H1 (cell line): ENCODE measurements at regions not wholly inside any gene's neighbourhood (a gene's known extent, or its start where the extent isn't known, plus 50 kb on each side); places are given as distances from the start of the nearest gene placed in this dataset.

ENCODE experiments used
- CTCF ChIA-PET: fragments of 300-600 bp; sonication (Branson Sonifier 250); formaldehyde crosslinking; loops from one replicate; lab custom pipeline; 2021; ENCODE audit not compliant: partially characterized antibody; lab: Charles Lee
- POLR2A ChIA-PET: fragments of 300-600 bp; sonication (Branson Sonifier 250); formaldehyde crosslinking; loops from one replicate; lab custom pipeline; 2021; ENCODE audit warnings: inconsistent platforms; ENCODE audit not compliant: partially characterized antibody; lab: Charles Lee
- DNase-seq, 2 experiments: peaks; one replicate each; pipeline versions ENCODE4 v3.0.0 to v3.0.0-alpha.2; 2010 to 2022; ENCODE audit warnings: low spot score in 2 of 2, low read depth in 1 of 2, mixed read lengths in 1 of 2
- FAIRE-seq: peaks from 2 replicates; lab custom pipeline; 2011; peaks lifted over from hg19 to GRCh38; lab: Jason Lieb, UNC
- H2AFZ ChIP-seq: 2 replicates; pipeline ENCODE4 v1.8.1; 2012; ENCODE audit warnings: low read length, inconsistent platforms
- H2AK5ac ChIP-seq: 2 replicates; pipeline ENCODE4 v1.6.1; 2013; ENCODE audit warnings: low read depth, low read length
- H2BK120ac ChIP-seq: replicated peaks from 2 replicates; pipeline ENCODE3; 2013; ENCODE audit warnings: low read depth, low read length, inconsistent platforms
- H2BK12ac ChIP-seq: 2 replicates; pipeline ENCODE4 v1.6.1; 2013; ENCODE audit warnings: low read depth, low read length
- H2BK15ac ChIP-seq: 2 replicates; pipeline ENCODE4 v1.6.1; 2013; ENCODE audit warnings: low read length
- H2BK20ac ChIP-seq: 2 replicates; pipeline ENCODE4 v1.6.1; 2013; ENCODE audit warnings: low read length
- H2BK5ac ChIP-seq: 2 replicates; pipeline ENCODE4 v1.6.1; 2013; ENCODE audit warnings: low read depth, low read length
- H3K14ac ChIP-seq: 2 replicates; pipeline ENCODE4 v1.6.1; 2013; ENCODE audit warnings: inconsistent platforms; ENCODE audit not compliant: insufficient read length
- H3K18ac ChIP-seq: 2 replicates; pipeline ENCODE4 v1.6.1; 2013; ENCODE audit warnings: low read length; ENCODE audit errors: extremely low read depth
- H3K23ac ChIP-seq: 2 replicates; pipeline ENCODE4 v1.6.1; 2013; ENCODE audit warnings: inconsistent platforms; ENCODE audit not compliant: insufficient read length
- H3K23me2 ChIP-seq: 2 replicates; pipeline ENCODE4 v1.6.1; 2013; ENCODE audit warnings: low read depth, low read length
- H3K27ac ChIP-seq: 2 replicates; pipeline ENCODE4 v1.6.1; 2011; ENCODE audit warnings: low read depth, low read length, inconsistent platforms
- H3K27me3 ChIP-seq, 4 experiments: replicated peaks in 1 of 4; 1 replicate in 1 of 4; 2 replicates in 3 of 4; pipeline versions ENCODE4 v1.6.1 to v1.8.1; 2011 to 2013; ENCODE audit warnings: low read length in 3 of 4, mild to moderate bottlenecking in 3 of 4, inconsistent platforms in 2 of 4, mixed read lengths in 2 of 4, moderate library complexity in 1 of 4; ENCODE audit not compliant: control insufficient read depth in 3 of 4, insufficient read depth in 3 of 4; ENCODE audit errors: extremely low read depth in 1 of 4
- H3K36me3 ChIP-seq, 4 experiments: 2 replicates each; pipeline versions ENCODE4 v1.6.1 to v1.8.1; 2011 to 2013; ENCODE audit warnings: mild to moderate bottlenecking in 4 of 4, low read length in 3 of 4, moderate library complexity in 2 of 4, control low read depth in 1 of 4, inconsistent platforms in 1 of 4; ENCODE audit not compliant: insufficient read depth in 4 of 4, control insufficient read depth in 2 of 4
- H3K4ac ChIP-seq: replicated peaks from 2 replicates; pipeline ENCODE3; 2013; ENCODE audit warnings: low read length, low read depth, mixed read lengths, inconsistent platforms; ENCODE audit not compliant: insufficient read length
- H3K4me1 ChIP-seq, 4 experiments: replicated peaks in 1 of 4; 1 replicate in 1 of 4; 2 replicates in 3 of 4; pipeline versions ENCODE4 v1.6.1 to v1.8.1; 2011 to 2013; ENCODE audit warnings: low read length in 3 of 4, inconsistent platforms in 2 of 4, mixed read lengths in 1 of 4; ENCODE audit not compliant: insufficient read depth in 4 of 4, control insufficient read depth in 3 of 4
- H3K4me2 ChIP-seq, 2 experiments: 2 replicates each; pipeline versions ENCODE4 v1.6.1 to v1.8.1; 2011 to 2013; ENCODE audit warnings: low read depth in 2 of 2, low read length in 2 of 2, control low read depth in 1 of 2, inconsistent platforms in 1 of 2, mild to moderate bottlenecking in 1 of 2; ENCODE audit not compliant: insufficient read depth in 1 of 2
- H3K4me3 ChIP-seq, 4 experiments: fragments of 200-600, 300-600 bp in 1 of 4; sonication (generic), shearing (Covaris generic), sonication (Bioruptor Twin) in 1 of 4; 2 replicates each; pipeline versions ENCODE4 v1.5.1 to v1.8.1; 2011 to 2016; ENCODE audit warnings: low read length in 4 of 4, low read depth in 3 of 4, control low read depth in 2 of 4, inconsistent platforms in 2 of 4, mild to moderate bottlenecking in 2 of 4, mixed read lengths in 1 of 4, moderate library complexity in 1 of 4; ENCODE audit not compliant: insufficient read depth in 2 of 4; ENCODE audit errors: extremely low read depth in 1 of 4
- H3K56ac ChIP-seq: replicated peaks from 2 replicates; pipeline ENCODE3; 2013; ENCODE audit warnings: low read depth, mild to moderate bottlenecking, mixed read lengths, low read length, inconsistent platforms; ENCODE audit not compliant: insufficient read length
- H3K79me1 ChIP-seq: 2 replicates; pipeline ENCODE4 v1.6.1; 2013; ENCODE audit warnings: low read depth, low read length, control low read depth
- H3K79me2 ChIP-seq, 2 experiments: 2 replicates each; pipeline versions ENCODE4 v1.6.1 to v1.8.1; 2012 to 2013; ENCODE audit warnings: low read length in 2 of 2, mild to moderate bottlenecking in 2 of 2, inconsistent platforms in 1 of 2; ENCODE audit not compliant: insufficient read depth in 2 of 2, control insufficient read depth in 1 of 2
- H3K9ac ChIP-seq, 4 experiments: replicated peaks in 1 of 4; 1 replicate in 1 of 4; 2 replicates in 3 of 4; pipeline versions ENCODE4 v1.6.1 to v1.8.1; 2011 to 2013; ENCODE audit warnings: low read depth in 3 of 4, low read length in 3 of 4, control low read depth in 2 of 4, mild to moderate bottlenecking in 2 of 4, moderate library complexity in 2 of 4, inconsistent platforms in 1 of 4; ENCODE audit errors: extremely low read depth in 1 of 4
- H3K9me3 ChIP-seq, 2 experiments: 2 replicates each; pipeline versions ENCODE4 v1.6.1 to v1.8.1; 2012 to 2013; ENCODE audit warnings: mild to moderate bottlenecking in 2 of 2, moderate library complexity in 2 of 2, control low read depth in 1 of 2, inconsistent platforms in 1 of 2, low read depth in 1 of 2, low read length in 1 of 2, mixed read lengths in 1 of 2; ENCODE audit not compliant: insufficient read depth in 2 of 2
- H4K20me1 ChIP-seq, 2 experiments: replicated peaks in 1 of 2; 2 replicates each; pipeline versions ENCODE3 to v1.8.1; 2011 to 2013; ENCODE audit warnings: inconsistent platforms in 2 of 2, low read length in 2 of 2, mild to moderate bottlenecking in 1 of 2; ENCODE audit not compliant: insufficient read depth in 2 of 2, control insufficient read depth in 1 of 2
- H4K5ac ChIP-seq: 2 replicates; pipeline ENCODE4 v1.6.1; 2013; ENCODE audit warnings: low read length, low read depth, mixed read lengths, inconsistent platforms; ENCODE audit not compliant: insufficient read length
- H4K8ac ChIP-seq: 2 replicates; pipeline ENCODE4 v1.8.0; 2013; ENCODE audit warnings: mild to moderate bottlenecking, moderate library complexity, low read length, inconsistent platforms; ENCODE audit not compliant: insufficient read depth; ENCODE audit errors: extremely low read depth
- H4K91ac ChIP-seq: replicated peaks from 2 replicates; pipeline ENCODE3; 2013; ENCODE audit warnings: low read length, mixed read lengths, inconsistent platforms; ENCODE audit not compliant: insufficient read length
- BCL11A ChIP-seq, 2 experiments: IDR thresholded peaks; one replicate each; pipeline ENCODE4 v1.6.1; 2011; ENCODE audit warnings: low read depth in 2 of 2, low read length in 2 of 2, mild to moderate bottlenecking in 2 of 2
- BRCA1 ChIP-seq: IDR thresholded peaks from 2 replicates; pipeline ENCODE4 v1.6.1; 2012; ENCODE audit warnings: low read depth, low read length, improper control_type of control experiment
- CBX5 ChIP-seq: fragments of 300-800, 300-1000 bp; sonication (generic); IDR thresholded peaks from 2 replicates; pipeline ENCODE4 v1.7.1; 2016; ENCODE audit warnings: antibody characterized with exemption, low read length, low read depth
- CBX8 ChIP-seq: fragments of 300-800, 300-1000 bp; sonication (generic); IDR thresholded peaks from 2 replicates; pipeline ENCODE4 v1.7.1; 2016; ENCODE audit warnings: low read depth, low read length, borderline replicate concordance
- CHD1 ChIP-seq: IDR thresholded peaks from 2 replicates; pipeline ENCODE4 v1.6.1; 2012; ENCODE audit warnings: low read depth, low read length, improper control_type of control experiment
- CHD2 ChIP-seq: IDR thresholded peaks from 2 replicates; pipeline ENCODE4 v1.6.1; 2012; ENCODE audit warnings: low read length, improper control_type of control experiment
- GTF2F1 ChIP-seq: IDR thresholded peaks from 2 replicates; pipeline ENCODE4 v1.6.1; 2012; ENCODE audit warnings: low read depth, low read length, improper control_type of control experiment, borderline replicate concordance
- JUND ChIP-seq: IDR thresholded peaks from 2 replicates; pipeline ENCODE4 v1.6.1; 2011; ENCODE audit warnings: mild to moderate bottlenecking, improper control_type of control experiment, low read length
- SAP30 ChIP-seq: fragments of 300-600 bp; sonication (generic); IDR thresholded peaks from 2 replicates; pipeline ENCODE4 v1.7.1; 2012; ENCODE audit warnings: low read length, moderate library complexity, mild to moderate bottlenecking, inconsistent platforms; ENCODE audit not compliant: insufficient read depth, insufficient replicate concordance
- SUZ12 ChIP-seq: fragments of 200-600 bp; sonication (generic); IDR thresholded peaks from 2 replicates; pipeline ENCODE4 v1.6.1; 2012; ENCODE audit warnings: mild to moderate bottlenecking, inconsistent platforms, low read length, moderate library complexity, mixed read lengths
- TF ChIP-seq, protein P1 (sequence below): IDR thresholded peaks from 2 replicates; pipeline ENCODE4 v1.6.1; 2012; ENCODE audit warnings: inconsistent platforms
- TF ChIP-seq, protein P2 (sequence below): IDR thresholded peaks from 2 replicates; pipeline ENCODE4 v1.6.1; 2012; ENCODE audit warnings: inconsistent platforms
- TF ChIP-seq, protein P3 (sequence below), 3 experiments: IDR thresholded peaks; 1 replicate in 2 of 3; 2 replicates in 1 of 3; pipeline versions ENCODE4 v1.5.1 to v1.6.1; 2011; ENCODE audit warnings: low read length in 3 of 3, mild to moderate bottlenecking in 3 of 3, inconsistent platforms in 2 of 3, low read depth in 1 of 3, moderate library complexity in 1 of 3; ENCODE audit not compliant: insufficient read depth in 1 of 3; ENCODE audit errors: control extremely low read depth in 1 of 3

DNA sequence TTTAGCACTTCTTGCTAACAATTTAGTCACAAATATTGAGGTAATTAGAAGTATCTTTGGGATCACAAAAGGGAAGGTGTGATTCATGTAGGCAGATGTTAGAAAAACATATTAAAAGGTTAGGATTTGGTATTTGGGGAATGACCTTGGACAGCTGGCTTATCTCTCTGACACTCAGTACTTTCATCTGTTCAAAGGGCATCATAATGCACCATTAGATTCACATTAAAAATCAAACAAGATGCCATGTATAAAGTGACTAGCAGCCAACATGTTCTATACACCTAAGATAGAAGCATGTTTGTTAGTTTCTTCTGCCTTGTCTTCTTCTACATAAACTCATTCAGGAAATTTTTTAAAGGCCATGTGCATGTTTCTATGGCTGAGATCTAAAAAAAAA is 56.5 kb upstream of the ESRRG start:
- H2BK5ac ChIP-seq, result no peak overlapping the region
- H3K56ac ChIP-seq, result no peak overlapping the region
- H3K9me3 ChIP-seq, result no peaks in the 10 kb centered on the region
- no peak overlapping the region for H4K5ac ChIP-seq
- H3K4ac ChIP-seq, result no peak overlapping the region
- FAIRE-seq (no peak), DNase-seq (no peak)
- no peak overlapping the region for H4K8ac ChIP-seq
- H3K18ac ChIP-seq, result no peak overlapping the region
- H3K4me1 ChIP-seq, result peaks cover 0 to 8% (median 3%) of the 10 kb centered on the region in 4 experiments; a peak in 3 of 7 replicates
- no peak overlapping the region for H2AFZ ChIP-seq
- no peak overlapping the region for H3K23ac ChIP-seq
- H3K4me2 ChIP-seq, result no peak overlapping the region
- no peaks in the 10 kb centered on the region for H3K79me2 ChIP-seq
- ChIA-PET CTCF (interaction anchor here (1.4 to 1.6 kb wide), 2 partner anchors 7 to 532 kb away, joined by 3 read pairs; no protein-coding TSS in a partner anchor), POLR2A (no interaction called here)
- no peak overlapping the region for H2BK15ac ChIP-seq
- H2AK5ac ChIP-seq, result no peak overlapping the region
- no peak overlapping the region for H4K91ac ChIP-seq
- H3K9ac ChIP-seq, result no peak overlapping the region
- H3K4me3 ChIP-seq, result no peak overlapping the region
- H3K36me3 ChIP-seq, result no peaks in the 10 kb centered on the region
- H3K27me3 ChIP-seq, result no peaks in the 10 kb centered on the region
- no peaks in the 10 kb centered on the region for H3K23me2 ChIP-seq
- no peak overlapping the region for H2BK20ac ChIP-seq
- H3K79me1 ChIP-seq, result no peaks in the 10 kb centered on the region
- H4K20me1 ChIP-seq, result no peaks in the 10 kb centered on the region
- no peak overlapping the region for H3K14ac ChIP-seq
- no peak overlapping the region for H2BK12ac ChIP-seq
- no peak overlapping the region for H2BK120ac ChIP-seq
- H3K27ac ChIP-seq, result no peak overlapping the region
- no peak for TF ChIP-seq CHD2
- no peak for TF ChIP-seq JUND
- no peak for TF ChIP-seq GTF2F1
- TF ChIP-seq, protein P1, sequence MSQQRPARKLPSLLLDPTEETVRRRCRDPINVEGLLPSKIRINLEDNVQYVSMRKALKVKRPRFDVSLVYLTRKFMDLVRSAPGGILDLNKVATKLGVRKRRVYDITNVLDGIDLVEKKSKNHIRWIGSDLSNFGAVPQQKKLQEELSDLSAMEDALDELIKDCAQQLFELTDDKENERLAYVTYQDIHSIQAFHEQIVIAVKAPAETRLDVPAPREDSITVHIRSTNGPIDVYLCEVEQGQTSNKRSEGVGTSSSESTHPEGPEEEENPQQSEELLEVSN, result no peak
- TF ChIP-seq CBX5, result no peak
- TF ChIP-seq, protein P2, sequence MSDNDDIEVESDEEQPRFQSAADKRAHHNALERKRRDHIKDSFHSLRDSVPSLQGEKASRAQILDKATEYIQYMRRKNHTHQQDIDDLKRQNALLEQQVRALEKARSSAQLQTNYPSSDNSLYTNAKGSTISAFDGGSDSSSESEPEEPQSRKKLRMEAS, result no peak
- TF ChIP-seq SAP30, result no peak
- no peak for TF ChIP-seq CBX8
- TF ChIP-seq, protein P3, sequence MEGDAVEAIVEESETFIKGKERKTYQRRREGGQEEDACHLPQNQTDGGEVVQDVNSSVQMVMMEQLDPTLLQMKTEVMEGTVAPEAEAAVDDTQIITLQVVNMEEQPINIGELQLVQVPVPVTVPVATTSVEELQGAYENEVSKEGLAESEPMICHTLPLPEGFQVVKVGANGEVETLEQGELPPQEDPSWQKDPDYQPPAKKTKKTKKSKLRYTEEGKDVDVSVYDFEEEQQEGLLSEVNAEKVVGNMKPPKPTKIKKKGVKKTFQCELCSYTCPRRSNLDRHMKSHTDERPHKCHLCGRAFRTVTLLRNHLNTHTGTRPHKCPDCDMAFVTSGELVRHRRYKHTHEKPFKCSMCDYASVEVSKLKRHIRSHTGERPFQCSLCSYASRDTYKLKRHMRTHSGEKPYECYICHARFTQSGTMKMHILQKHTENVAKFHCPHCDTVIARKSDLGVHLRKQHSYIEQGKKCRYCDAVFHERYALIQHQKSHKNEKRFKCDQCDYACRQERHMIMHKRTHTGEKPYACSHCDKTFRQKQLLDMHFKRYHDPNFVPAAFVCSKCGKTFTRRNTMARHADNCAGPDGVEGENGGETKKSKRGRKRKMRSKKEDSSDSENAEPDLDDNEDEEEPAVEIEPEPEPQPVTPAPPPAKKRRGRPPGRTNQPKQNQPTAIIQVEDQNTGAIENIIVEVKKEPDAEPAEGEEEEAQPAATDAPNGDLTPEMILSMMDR (IDR thresholded peaks at IDR 0.05; ENCODE audit: control extremely low read depth in 1 of 3, insufficient read depth in 1 of 3, low read depth in 1 of 3, low read length in 3 of 3), result no peak
- no peak for TF ChIP-seq BCL11A (IDR thresholded peaks at IDR 0.05; ENCODE audit: low read depth in 2 of 2, low read length in 2 of 2)
- no peak for TF ChIP-seq BRCA1
- no peak for TF ChIP-seq SUZ12
- TF ChIP-seq CHD1, result no peak
